ENCODE measurements at regions not wholly inside any gene's neighbourhood (a gene's known extent, or its start where the extent isn't known, plus 50 kb on each side); places are given as distances from the start of the nearest gene placed in this dataset.

DNA sequence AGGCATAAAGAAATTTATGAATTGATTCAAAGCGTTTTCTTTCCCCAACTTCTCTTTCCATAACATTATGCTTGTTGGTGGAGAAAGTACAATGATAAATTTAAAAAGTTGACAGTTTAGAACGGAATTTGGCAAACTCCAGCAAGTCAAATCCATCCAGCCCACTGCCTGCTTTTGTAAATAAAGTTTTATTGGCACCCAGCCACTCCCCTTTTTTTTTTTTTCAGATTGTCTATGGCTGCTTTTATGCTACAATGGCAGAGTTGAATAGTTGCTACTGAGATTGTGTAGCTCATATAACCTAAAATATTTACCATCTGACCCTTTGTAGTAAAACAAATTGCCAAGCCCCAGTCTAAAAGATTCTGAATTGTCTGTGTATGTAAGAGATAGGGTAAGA is 112.8 kb upstream of the RBMS3 start:
- TF ChIP-seq, protein P1, sequence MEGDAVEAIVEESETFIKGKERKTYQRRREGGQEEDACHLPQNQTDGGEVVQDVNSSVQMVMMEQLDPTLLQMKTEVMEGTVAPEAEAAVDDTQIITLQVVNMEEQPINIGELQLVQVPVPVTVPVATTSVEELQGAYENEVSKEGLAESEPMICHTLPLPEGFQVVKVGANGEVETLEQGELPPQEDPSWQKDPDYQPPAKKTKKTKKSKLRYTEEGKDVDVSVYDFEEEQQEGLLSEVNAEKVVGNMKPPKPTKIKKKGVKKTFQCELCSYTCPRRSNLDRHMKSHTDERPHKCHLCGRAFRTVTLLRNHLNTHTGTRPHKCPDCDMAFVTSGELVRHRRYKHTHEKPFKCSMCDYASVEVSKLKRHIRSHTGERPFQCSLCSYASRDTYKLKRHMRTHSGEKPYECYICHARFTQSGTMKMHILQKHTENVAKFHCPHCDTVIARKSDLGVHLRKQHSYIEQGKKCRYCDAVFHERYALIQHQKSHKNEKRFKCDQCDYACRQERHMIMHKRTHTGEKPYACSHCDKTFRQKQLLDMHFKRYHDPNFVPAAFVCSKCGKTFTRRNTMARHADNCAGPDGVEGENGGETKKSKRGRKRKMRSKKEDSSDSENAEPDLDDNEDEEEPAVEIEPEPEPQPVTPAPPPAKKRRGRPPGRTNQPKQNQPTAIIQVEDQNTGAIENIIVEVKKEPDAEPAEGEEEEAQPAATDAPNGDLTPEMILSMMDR (IDR thresholded peaks at IDR 0.05) = no peak

DNA sequence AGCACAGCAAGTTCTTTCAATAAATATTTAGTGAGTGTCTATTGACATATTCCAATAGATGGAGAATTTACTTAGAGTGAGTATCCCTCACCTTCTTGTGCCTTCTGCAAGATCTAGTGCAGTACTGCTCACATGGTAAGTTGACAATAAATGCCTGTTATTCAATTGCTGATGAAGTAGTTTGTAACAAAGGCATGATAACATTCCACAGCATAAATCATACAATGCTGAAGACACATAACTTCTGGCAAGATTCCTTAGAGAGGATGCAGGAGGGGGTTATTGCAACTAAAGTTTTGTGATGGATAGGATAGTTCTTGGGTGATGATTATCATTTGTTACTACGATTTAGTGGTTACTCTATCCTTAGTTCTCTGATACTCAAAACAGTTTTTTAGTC is 112.2 kb upstream of the RBMS3 start:
- TF ChIP-seq, protein P1 (IDR thresholded peaks at IDR 0.05) = no peak

DNA sequence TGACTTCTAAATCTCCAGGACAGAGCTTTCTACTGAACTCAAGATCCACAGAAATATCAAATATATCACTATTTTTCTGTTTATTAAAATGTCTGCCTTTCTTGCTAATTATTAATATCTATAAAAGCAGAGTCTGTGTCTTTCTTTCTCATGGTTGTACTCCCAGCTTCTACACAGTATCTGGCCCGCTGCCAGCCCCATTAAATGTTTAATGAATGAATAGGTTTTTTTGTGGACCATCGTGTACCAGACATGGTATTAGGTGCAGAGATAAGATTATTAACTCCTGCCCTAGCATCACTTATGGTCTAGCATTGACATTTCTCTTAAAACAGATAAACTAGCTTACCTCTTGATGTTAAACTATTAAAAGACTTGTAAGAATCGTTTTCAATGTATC is 111.4 kb upstream of the RBMS3 start:
- TF ChIP-seq, protein P1 (IDR thresholded peaks at IDR 0.05) = no peak

DNA sequence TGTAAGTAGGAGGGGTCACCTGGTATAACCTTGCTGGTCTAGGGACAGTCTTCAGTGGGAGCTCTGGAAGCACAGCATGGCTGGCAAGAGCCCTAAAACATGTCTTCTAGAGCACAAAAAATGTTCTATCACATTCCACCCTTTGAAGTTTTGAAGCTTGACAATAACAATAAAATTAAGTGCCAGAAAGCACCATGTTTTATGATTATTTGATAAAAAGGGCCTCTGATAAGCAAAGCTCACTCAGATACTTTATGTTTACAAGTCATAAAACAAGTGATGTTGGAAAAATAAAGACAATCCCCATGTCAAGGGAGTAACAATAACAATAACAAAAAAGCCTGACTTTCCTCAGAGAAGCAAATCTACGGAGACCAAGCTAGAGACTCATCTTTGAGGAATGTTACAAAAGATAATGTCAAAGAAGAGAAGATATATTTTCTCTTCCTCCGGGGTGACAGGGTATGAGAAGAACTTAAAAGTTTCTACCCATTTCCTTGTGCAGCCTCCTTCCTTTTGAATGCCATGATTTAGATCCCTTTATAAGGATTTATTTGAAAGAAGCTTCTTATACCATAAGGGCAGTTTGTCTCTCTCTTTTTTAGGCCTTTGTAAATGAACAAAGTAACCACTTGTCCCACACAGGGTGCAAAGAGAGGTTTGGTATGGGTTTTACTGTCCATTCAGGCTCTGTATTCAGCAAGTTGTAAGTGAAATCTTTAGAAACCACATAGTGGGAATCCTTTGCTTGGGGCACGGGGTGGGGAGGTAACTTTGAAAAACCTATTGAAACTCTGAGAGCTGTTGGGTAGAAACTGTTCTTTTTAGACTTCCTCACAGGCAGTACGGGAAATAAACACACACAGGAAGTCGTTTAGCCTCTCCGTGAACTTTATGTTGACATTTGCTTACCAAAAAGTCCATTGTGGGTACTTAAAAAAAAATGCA is 109.6 kb upstream of the RBMS3 start:
- TF ChIP-seq, protein P1 (IDR thresholded peaks at IDR 0.05) = no peak

DNA sequence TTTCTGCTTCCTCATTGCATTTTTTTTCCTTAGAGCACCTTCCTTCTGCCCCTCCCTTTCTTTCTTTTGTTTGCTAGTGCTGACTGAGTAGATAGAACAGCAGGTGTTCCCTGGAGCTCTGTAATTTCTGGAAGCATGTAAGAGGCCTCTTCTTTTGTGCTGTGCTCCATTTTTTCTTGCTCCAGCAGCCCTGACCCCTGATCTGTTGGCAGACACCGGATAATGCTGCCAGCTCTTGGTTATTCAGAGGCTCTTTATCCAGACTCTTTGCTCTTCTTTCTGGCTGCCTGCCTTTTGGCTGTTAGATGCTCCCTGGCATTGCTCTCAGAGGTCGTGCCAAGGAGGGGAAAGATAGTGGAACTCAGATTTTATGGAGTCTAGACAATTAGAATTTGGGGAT is 104.4 kb upstream of the RBMS3 start:
- TF ChIP-seq, protein P1 (IDR thresholded peaks at IDR 0.05) = no peak

DNA sequence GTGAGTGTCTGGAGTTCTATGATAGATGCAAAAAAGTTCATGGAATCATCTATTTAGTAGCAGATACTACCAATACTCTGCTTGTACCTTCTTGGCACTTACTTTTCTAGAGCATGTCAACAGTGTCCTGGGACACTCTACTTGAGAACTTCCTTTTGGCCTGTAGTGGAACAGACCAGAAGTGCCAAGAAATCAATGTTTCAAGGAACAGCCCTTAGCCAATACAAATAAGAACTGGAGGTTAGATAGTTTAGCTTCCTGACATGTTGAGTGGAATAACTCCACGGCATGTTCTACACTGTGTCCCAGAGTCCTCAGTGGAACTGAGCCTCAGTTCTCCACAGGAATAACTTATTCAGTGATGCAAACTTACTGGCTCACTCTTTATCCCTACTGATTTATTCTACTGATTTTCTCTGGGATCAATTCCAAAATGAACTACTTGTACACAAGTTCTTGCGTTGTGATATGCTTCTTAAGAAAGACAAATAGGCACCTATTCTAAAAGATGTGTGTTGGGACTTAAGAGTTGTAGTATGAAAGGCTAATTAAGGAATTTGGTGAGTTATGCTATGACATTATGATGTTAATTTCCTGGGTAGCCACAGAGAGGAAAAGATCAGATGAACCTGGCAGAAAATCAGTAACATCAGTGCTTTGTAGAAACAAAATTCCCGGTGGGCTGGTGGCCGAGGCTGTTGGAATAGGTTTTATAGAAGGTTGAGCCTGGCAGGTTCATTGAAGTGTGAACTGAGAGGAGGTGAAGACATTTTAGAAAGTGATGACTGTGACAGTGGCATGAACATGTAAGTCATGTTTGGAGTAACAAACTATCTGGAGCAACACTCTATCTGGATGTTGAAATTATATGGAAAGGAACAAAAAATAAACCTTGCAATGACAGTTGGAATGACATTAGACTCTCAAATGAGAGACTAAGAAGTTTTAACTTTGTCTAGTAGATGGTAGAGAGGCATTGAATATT is 101.8 kb upstream of the RBMS3 start:
- TF ChIP-seq, protein P1 (IDR thresholded peaks at IDR 0.05) = no peak

DNA sequence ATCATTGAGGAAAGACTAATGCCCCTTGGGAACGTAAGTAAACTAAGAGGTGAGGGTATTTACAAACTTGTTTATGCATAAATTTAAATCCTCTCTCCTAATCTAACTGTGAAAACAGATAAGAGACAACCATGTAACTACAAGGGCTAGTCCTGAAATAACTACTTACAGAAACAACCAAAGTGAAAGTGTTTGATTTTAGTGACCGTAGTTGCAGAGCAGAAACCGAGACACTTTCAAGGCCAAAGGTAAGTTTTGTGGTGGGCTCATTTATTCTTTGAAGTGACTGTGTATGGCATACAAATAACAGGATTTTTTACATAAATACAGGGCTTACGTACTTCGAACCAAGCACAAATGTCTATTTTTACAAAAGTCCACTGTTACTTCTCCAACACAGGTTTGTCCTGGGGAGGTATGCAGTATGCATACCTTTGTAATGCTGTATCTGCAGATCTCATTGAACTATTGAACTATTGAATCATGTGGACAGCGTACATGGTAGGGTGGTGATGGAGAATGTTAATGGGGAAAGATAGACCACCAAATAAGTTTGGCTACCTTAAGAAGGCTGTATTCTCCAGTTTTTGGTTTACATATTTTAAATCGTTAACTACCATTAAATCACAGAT is 99.6 kb upstream of the RBMS3 start:
- TF ChIP-seq, protein P1 (IDR thresholded peaks at IDR 0.05) = no peak

All from LNCAP (cell line).